ENCODE measurements at regions not wholly inside any gene's neighbourhood (a gene's known extent, or its start where the extent isn't known, plus 50 kb on each side); places are given as distances from the start of the nearest gene placed in this dataset.

DNA sequence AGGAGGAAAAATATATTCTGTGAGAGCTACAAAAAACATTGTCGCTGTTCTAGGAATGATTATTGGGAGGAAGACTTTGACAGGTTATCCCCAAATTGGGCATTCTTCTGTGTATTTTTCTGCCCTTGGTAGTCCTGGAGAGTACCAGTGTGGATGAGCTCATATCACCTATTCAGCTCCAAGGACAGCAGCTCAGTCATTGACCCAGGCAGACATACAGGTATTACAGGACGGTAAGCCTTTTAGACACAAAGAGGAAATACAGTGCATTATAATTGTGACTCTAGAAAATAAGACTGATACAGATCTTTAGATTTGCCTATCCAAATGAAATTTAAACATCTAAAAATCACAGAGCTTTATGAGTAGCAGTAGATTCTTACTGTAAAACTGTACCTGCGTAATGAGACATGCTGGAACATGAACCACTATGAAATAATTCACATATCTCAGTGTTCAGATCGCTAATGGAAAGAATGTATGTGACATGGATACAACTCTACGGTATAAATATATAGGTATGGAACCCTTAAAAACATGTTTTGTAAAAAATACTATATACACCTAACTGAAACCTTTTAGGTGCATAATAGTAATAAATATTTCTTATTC lies 56.0 kb downstream of the PLK2 start:
- intact Hi-C loops (cut with DNase I), result no loop called here
- no peak for DNase-seq
- Histone ChIP-seq H3K36me3 (no peaks in the 10 kb centered on the region), H3K4me1 (ENCODE audit: insufficient read depth) (no peaks in the 10 kb centered on the region), H3K9me3 (no peaks in the 10 kb centered on the region), H3K27me3 (no peaks in the 10 kb centered on the region), H3K4me3 (no peak overlapping the region), H3K27ac (no peak overlapping the region)
- TF ChIP-seq, protein P1, sequence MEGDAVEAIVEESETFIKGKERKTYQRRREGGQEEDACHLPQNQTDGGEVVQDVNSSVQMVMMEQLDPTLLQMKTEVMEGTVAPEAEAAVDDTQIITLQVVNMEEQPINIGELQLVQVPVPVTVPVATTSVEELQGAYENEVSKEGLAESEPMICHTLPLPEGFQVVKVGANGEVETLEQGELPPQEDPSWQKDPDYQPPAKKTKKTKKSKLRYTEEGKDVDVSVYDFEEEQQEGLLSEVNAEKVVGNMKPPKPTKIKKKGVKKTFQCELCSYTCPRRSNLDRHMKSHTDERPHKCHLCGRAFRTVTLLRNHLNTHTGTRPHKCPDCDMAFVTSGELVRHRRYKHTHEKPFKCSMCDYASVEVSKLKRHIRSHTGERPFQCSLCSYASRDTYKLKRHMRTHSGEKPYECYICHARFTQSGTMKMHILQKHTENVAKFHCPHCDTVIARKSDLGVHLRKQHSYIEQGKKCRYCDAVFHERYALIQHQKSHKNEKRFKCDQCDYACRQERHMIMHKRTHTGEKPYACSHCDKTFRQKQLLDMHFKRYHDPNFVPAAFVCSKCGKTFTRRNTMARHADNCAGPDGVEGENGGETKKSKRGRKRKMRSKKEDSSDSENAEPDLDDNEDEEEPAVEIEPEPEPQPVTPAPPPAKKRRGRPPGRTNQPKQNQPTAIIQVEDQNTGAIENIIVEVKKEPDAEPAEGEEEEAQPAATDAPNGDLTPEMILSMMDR (IDR thresholded peaks at IDR 0.05), result no peak
- TF ChIP-seq POLR2A (IDR thresholded peaks at IDR 0.05) (no peak), EP300 (IDR thresholded peaks at IDR 0.05) (no peak)
- WGBS, 3 donors, result 91 to 96% (median 94%) methylated on average over 5 of the region's 5 CpGs

DNA sequence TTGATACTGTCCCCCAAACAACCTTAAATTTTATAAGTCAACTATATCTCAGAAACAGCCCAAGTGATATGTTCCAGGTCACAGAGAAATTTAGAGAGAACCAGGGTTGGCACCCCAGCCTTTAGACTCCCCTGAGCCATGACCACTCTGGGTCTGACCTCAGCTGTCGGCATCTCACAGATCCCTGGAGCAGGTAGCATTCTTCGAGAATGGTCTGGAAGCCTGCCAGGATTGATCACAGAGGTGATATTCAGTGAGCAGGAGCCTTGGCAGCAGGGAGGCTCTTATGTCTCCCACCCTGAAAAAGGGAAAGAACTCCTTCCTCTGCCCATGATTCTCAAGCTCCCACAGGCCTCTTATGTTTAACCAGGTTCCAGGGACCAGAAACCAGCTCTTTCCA lies 58.2 kb downstream of the PLK2 start:
- Histone ChIP-seq H3K4me3 (no peak overlapping the region), H3K27me3 (no peaks in the 10 kb centered on the region), H3K27ac (no peak overlapping the region), H3K9me3 (no peaks in the 10 kb centered on the region), H3K36me3 (no peaks in the 10 kb centered on the region), H3K4me1 (ENCODE audit: insufficient read depth) (no peaks in the 10 kb centered on the region)
- 82 to 96% (median 88%) methylated on average over 2 of the region's 2 CpGs for WGBS, 3 donors
- DNase-seq, result no peak
- intact Hi-C loops (cut with DNase I), result no loop called here
- TF ChIP-seq EP300 (IDR thresholded peaks at IDR 0.05), result no peak
- TF ChIP-seq, protein P1 (IDR thresholded peaks at IDR 0.05), result no peak
- no peak for TF ChIP-seq POLR2A (IDR thresholded peaks at IDR 0.05)

DNA sequence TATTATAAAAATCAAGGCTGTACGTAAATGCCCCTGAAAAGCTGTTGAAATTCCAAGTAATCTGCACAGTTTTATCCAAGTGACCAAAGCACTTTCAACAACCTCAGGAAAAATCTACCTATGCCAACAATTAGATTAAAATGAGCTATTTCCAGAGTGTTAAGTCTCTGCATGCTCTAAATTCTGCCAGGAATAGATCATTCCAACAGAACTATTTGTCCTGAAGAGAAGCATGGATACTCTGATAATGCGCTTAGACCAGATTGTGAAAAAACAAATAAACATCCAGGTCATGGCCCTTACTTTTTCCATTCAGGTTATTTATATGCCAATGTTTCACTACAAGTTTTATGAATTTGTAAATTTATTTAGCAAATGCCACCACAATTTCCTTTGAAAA lies 59.1 kb downstream of the PLK2 start:
- no peak for DNase-seq
- no peaks in the 10 kb centered on the region for H3K4me1 ChIP-seq (ENCODE audit: insufficient read depth)
- H3K27ac ChIP-seq, result no peak overlapping the region
- WGBS, 3 donors, result 65 to 76% (median 71%) methylated on average over 2 of the region's 2 CpGs
- H3K36me3 ChIP-seq, result no peaks in the 10 kb centered on the region
- no peaks in the 10 kb centered on the region for H3K27me3 ChIP-seq
- no peak for TF ChIP-seq EP300 (IDR thresholded peaks at IDR 0.05)
- TF ChIP-seq POLR2A (IDR thresholded peaks at IDR 0.05), result no peak
- TF ChIP-seq, protein P1 (IDR thresholded peaks at IDR 0.05), result no peak
- intact Hi-C loops (cut with DNase I), result no loop called here
- H3K4me3 ChIP-seq, result no peak overlapping the region
- no peaks in the 10 kb centered on the region for H3K9me3 ChIP-seq

- Histone ChIP-seq H3K9me3 (no peaks in the 10 kb centered on the region), H3K4me1 (ENCODE audit: insufficient read depth) (no peaks in the 10 kb centered on the region), H3K36me3 (no peaks in the 10 kb centered on the region), H3K27me3 (no peaks in the 10 kb centered on the region), H3K4me3 (no peak overlapping the region), H3K27ac (no peak overlapping the region)
- intact Hi-C loops (cut with DNase I), result no loop called here
- no peak for TF ChIP-seq EP300 (IDR thresholded peaks at IDR 0.05)
- TF ChIP-seq POLR2A (IDR thresholded peaks at IDR 0.05), result no peak
- DNase-seq, result no peak
- 89 to 97% (median 93%) methylated on average over 1 of the region's 1 CpG for WGBS, 3 donors
These were observed 59.9 kb downstream of the PLK2 start for GRCh38 chr5:58399951-58400350.

GRCh38 chr5:58394339-58394738 lies 65.5 kb downstream of the PLK2 start:
- Histone ChIP-seq H3K27ac (no peak overlapping the region), H3K36me3 (no peaks in the 10 kb centered on the region), H3K27me3 (no peaks in the 10 kb centered on the region), H3K4me3 (no peak overlapping the region), H3K4me1 (ENCODE audit: insufficient read depth) (no peaks in the 10 kb centered on the region), H3K9me3 (no peaks in the 10 kb centered on the region)
- WGBS, 3 donors, result 91 to 99% (median 91%) methylated on average over 2 of the region's 2 CpGs
- intact Hi-C loops (cut with DNase I), result no loop called here
- TF ChIP-seq POLR2A (IDR thresholded peaks at IDR 0.05), result no peak
- DNase-seq, result no peak

Data from ovary (tissue), 7 donors.